Cardiac fibroblast (primary cell): ENCODE measurements at regions not wholly inside any gene's neighbourhood (a gene's known extent, or its start where the extent isn't known, plus 50 kb on each side); places are given as distances from the start of the nearest gene placed in this dataset.

ENCODE experiments used
- DNase-seq, 2 donors: peaks; one replicate each; pipeline versions ENCODE4 v3.0.0 to v3.0.0-alpha.2; 2010; ENCODE audit warnings: low read depth in 2 of 2
- H3K4me3 ChIP-seq, 2 donors: replicated peaks in 1 of 2; 1 replicate in 1 of 2; 2 replicates in 1 of 2; pipeline ENCODE4 v1.5.1; 2011; ENCODE audit warnings: low read depth in 2 of 2, low read length in 2 of 2, mild to moderate bottlenecking in 2 of 2, moderate library complexity in 1 of 2
- TF ChIP-seq, protein P1 (sequence below): IDR thresholded peaks from one replicate; pipeline ENCODE4 v1.5.1; 2011; ENCODE audit warnings: low read depth, mild to moderate bottlenecking, low read length, inconsistent platforms

GRCh38 chr7:91514591-91514990, 250.4 kb downstream of the FZD1 start:
- no peak for DNase-seq
- no peak overlapping the region for H3K4me3 ChIP-seq
- TF ChIP-seq, protein P1, sequence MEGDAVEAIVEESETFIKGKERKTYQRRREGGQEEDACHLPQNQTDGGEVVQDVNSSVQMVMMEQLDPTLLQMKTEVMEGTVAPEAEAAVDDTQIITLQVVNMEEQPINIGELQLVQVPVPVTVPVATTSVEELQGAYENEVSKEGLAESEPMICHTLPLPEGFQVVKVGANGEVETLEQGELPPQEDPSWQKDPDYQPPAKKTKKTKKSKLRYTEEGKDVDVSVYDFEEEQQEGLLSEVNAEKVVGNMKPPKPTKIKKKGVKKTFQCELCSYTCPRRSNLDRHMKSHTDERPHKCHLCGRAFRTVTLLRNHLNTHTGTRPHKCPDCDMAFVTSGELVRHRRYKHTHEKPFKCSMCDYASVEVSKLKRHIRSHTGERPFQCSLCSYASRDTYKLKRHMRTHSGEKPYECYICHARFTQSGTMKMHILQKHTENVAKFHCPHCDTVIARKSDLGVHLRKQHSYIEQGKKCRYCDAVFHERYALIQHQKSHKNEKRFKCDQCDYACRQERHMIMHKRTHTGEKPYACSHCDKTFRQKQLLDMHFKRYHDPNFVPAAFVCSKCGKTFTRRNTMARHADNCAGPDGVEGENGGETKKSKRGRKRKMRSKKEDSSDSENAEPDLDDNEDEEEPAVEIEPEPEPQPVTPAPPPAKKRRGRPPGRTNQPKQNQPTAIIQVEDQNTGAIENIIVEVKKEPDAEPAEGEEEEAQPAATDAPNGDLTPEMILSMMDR, result no peak

- no peak for DNase-seq
- H3K4me3 ChIP-seq, result no peak overlapping the region
- TF ChIP-seq, protein P1, result no peak
Measured at GRCh38 chr7:91515961-91516360, 251.7 kb downstream of the FZD1 start.

DNA sequence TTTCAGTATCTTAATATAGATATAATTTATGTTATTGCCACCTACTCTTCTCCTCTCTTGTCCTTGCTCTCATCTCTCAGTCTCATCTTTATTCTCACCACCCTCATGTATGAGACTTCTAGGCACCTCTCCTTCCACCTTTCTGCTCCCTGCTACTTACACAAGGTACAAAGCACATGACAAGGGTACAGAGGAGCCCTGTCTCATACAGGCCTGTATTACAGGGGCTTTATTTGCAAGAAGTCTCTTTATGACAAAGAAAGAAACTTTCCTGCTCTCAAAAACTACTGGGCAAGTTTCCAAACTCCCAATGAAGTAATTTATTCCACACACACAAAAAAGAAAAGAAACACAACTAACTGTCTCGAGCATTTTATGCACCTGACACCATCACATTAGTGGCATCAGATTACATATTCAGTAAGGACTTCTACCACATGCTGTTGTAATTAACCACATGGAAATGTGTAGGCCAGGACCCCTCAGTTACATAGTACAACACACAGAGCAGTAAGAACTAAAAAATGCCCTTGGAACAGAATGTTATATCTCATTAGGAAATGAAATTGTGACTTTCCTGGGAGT, 253.1 kb downstream of the FZD1 start:
- no peak overlapping the region for H3K4me3 ChIP-seq
- TF ChIP-seq, protein P1, result no peak
- no peak for DNase-seq

GRCh38 chr7:91518058-91518457, 253.8 kb downstream of the FZD1 start:
- no peak overlapping the region for H3K4me3 ChIP-seq
- TF ChIP-seq, protein P1, result no peak
- no peak for DNase-seq

DNA sequence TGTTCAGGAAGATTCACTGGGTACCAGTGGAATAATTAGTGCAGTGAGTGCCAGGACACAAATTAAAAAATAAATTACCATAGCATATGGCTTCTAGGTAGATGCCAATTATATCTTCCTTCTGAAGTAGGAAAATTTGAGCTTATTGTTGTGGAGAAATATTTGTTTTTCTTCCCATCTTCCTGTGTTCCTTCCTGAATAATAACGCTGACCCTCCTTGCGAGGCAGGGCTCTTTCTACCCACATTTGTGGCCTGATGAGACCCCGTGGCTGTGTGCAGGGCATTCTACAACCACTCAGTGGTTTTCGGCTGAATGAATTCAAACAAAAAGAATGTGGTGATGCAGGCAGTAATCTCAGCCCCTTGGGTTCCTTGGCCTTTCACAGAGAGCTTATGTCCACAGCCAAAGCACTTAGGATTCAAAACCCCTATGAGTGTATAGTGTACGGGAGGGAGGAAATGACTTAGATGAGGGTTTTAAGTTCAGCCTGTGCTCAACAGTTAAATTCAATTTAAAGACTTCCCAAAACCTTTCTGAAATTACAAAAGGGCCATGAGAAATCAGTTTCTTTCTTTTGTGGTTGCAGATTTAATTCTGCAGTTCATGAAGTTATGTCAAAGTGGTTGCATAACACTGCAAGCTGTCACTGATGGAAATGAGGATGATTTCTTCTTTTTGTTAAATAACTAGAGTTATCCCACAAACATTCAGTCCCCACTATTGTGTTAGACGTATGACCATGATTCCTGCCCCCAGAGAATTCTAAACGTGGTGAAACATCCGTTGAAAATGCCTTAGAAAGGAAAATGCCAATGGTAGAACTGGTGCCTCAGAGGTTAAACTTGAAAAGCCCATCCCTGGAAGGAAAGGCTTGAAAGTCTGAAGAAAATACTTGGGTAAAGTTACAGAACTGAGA, 255.3 kb downstream of the FZD1 start:
- DNase-seq, result peak; percentile 19 to 33
- TF ChIP-seq, protein P1, result no peak
- no peak overlapping the region for H3K4me3 ChIP-seq

- DNase-seq, result no peak
- TF ChIP-seq, protein P1, result no peak
- H3K4me3 ChIP-seq, result no peak overlapping the region
Measured at GRCh38 chr7:91520645-91521044, 256.4 kb downstream of the FZD1 start.
